T-helper 9 cell (primary cell): ENCODE measurements at regions not wholly inside any gene's neighbourhood (a gene's known extent, or its start where the extent isn't known, plus 50 kb on each side); places are given as distances from the start of the nearest gene placed in this dataset.

Experiments
- DNase-seq: peaks from one replicate; pipeline ENCODE4 v3.0.0-alpha.2; 2020

DNA sequence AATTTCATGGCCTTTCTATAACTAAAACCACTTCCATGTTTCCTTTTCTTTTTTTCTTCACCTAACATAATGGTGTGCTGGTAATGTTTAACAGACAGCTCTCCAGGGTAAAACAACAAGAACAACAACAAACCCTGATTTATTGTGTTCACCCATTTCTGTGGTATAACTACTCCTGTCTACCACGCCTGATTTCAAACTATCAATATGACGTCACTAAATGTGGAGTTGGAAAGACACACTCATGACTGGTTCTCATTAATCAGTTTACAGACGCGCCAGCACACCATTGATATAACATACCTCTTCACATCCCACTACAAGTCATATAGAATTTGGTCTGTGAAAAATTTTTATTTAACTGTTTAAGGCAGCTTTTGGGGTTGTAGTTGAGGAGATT is 142.9 kb downstream of the ARRDC3 start:
- no peak for DNase-seq

DNA sequence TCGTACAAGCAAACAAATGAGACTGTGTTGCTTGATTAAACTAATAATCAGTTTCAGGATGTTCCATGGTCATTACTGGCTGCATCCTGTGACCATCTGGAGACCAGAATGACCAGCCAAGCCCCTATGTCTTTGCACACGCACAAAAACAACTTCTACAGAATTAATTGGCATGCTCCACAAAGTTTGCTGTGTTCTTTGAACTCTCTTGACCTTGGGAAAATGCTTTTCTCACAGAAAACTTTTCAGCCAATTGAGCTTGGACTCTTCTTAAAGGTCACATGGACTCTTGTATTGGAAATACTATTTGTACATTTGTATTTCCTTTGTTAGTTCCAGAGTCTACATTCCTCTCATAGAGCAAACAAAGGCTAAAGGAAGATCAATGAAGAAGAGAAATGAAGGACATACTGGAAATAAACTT is 147.8 kb downstream of the ARRDC3 start:
- no peak for DNase-seq

DNA sequence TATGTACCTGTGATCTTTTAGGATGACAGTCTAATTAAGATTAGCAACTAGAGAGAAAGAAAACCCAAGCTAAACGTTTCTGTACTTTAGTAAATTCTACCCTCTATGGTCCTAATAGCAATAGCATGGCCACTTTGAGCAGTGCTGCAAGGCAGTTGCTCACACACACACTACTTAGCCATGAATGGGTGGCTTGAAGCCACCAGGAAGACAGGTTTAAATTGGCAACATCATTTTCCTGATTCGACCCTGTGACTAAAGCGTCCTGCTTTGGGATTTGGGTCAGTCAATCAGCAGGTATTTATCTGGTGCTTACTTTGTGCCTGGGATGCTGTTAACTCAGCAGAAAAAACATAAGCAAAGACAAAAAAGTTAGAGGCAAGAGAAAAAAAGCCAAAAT is 150.6 kb downstream of the ARRDC3 start:
- DNase-seq = no peak

DNA sequence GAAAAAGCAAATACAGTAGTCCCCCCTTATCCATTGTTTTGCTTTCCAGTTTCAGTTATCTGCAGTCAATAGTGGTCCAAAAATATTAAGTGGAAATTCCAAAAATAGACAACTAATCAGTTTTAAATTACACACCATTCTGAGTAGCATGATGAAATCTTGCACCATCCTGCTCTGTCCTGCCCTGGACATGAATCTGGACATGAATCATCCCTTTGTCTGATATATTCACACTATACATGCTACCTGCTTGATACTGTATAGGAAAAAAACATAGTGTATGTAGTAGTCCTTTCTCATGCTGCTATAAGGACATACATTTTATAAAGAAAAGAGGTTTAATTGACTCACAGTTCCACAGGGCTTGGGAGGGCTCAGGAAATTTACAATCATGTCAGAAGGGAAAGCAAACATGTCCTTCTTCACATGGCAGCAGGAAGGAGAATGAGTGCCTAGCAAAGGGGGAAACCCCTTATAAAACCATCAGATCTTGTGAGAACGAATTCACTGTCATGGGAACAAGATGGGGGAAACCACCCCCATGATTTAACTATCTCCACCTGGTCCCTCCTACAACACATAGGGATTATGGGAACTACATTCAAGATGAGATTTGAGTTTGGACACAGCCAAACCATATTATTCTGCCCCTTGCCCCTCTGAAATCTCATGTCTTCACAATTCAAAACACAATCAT is 153.9 kb downstream of the ARRDC3 start:
- no peak for DNase-seq

DNA sequence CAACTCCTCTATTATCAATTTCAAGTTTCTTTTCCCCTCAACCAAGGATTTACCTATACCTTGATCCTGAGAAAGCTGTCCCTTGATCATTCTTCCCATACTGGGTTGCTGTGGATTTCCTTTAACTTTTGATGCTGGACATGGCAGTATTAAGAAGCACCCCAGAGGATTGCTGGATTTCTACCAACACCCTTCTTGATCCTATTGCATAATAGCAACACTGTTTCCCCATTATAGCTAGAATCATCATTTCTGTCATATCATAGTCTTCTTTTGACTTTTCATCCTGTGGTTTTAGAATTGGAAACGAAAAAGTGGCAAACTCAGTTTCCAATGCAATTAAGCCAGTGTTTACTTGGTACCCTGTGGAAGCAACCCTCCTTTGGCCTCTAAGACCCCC is 154.9 kb downstream of the ARRDC3 start:
- no peak for DNase-seq

DNA sequence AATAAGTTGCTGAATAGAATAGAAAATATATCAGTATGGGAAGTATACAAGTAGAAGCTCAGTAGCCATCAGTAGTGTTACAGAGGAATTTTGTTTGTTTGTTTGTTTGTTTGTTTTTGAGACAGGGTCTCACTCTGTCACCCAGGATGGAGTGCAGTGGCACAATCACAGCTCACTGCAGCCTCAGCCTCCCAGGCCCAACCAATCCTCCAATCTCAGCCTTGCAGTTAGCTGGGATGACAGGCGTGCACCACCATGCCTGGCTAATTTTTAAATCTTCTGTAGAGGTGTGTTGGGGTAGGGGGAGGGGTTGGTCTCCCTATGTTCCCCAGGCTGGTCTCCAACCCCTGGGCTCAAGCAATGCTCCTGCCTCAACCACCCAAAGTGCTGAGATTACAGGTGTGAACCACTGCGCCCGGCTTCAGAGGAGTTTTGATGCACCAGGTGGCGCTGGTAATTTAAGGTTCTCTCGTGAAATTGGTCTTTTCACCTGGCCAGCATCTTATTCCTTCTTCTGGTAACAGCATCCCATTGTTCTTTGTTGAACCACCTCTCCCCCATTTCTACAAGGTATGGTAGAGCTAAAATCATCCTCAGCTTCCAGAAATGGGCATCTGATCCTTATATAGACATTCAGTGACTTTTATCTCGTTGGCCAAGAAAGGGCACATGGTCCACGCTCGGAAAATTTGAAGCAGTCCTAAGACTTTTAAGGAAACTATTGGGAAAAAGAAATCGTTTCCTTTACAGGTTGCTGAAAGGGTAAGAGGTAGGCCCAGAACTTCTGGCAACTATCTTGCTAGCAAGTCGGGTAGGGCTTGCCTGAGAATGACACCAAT is 157.1 kb downstream of the ARRDC3 start:
- peak; percentile 44 for DNase-seq

DNA sequence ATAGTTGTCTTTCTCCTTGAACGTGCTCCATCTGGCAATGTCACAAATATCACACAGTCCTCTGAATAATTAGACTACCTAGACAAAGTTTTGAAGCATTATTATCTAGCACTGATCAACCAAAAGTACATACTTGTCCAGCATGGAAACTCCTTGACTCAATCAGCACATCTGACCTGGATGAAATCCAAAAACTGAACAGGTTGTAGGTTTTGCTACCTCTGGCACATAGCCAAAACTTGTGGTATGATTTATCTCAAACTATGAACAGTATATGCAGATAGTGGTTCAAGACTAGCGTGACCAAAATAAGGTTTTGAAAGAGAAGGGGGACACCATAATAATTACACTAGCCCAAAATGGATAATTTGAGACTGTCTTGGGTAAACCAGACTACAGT is 158.1 kb downstream of the ARRDC3 start:
- DNase-seq = no peak

DNA sequence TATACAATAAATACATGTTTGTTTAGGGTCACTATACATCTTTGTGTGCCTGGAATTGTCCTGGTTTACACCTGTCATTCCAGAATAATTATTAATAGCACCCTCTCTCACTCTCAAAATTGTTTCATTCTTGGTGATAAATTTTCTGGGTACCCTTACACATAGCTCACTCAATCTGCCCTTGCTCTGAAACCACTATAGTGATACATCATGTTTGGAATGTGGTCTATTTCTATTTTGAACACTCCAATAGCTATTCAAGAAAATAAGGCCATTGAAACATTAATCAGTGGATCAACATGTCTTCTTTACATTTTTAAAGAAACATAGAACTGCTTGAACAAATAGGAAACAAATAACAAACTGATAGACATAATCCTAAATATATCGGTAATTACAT is 158.7 kb downstream of the ARRDC3 start:
- no peak for DNase-seq

DNA sequence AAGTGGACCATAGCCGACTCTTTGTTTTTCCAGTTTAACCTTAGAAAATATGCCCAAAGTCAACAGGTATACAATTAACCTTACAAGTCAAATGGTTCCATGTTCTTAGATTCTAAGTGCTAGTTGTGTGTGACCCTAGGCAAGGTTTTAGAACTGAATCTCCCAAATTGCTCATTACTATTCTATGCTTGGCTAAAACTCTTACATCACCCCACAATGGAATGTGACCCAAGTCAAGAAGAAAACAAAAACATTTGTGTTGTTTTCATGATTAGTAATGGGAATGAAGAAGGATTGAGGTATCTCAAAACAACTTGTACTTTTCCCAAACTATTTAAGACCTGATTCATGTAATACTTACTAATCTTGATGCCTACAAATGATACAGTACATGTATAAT is 159.2 kb downstream of the ARRDC3 start:
- no peak for DNase-seq

DNA sequence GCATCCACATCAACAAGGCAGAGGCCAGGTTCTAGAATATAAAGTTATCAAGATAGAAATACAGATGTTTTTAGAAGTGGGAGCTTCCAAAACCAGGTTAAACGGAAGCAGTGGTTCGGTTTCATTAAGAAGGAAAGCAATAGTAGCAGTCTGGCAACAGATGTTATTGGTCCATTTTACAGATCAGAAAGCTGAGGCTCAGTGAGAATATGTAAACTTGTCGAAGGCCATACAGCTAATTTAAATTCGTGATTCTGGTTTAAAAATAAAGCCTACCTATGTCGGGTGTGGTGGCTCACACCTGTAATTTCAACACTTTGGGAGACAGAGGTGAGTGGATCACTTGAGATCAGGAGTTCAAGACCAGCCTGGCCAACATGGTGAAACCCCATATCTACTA is 160.6 kb downstream of the ARRDC3 start:
- DNase-seq = no peak

DNA sequence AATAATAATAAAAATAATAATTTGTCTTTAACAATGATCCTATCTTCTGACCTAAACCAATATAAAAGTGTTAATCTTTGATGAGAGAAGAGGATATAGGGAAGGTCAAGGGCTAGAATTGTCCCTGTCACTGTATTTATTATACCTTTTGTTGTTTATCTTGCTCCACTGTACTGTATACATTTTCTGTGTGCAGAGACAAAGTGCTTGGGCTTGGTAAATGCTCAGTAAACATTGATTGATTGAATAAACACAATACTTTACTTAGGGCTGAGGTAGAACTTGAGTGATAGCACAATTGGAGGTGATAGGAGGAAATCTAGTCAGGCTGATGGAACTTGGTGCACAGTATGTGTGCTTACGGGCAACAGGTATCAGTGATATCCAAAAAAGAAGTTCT is 161.2 kb downstream of the ARRDC3 start:
- no peak for DNase-seq

DNA sequence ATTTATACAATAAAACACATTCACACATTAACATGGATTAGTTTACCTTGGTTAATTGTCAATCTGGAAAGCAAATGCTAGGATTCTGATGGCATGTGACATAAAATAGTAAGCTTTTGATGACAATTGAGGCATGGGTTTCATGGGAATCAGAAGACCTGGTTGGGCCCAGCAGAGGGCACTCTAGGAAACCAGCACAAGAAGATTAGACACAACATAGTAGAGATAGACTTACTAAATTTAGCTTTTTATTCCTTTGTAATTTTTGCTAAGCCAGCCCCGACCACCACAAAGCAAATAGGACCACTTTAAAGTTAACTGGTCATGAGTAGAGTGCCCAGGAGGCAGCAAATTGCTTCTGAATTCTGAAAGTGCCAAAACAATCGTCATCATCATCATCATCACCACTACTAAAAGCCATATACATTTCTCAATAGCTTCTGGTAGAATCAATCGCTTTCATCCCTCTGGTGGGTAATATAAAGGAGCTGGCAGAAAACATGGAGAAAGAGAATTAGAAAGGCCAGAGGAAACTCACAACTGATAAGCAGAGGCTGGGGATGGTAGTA is 163.2 kb downstream of the ARRDC3 start:
- DNase-seq = no peak

DNA sequence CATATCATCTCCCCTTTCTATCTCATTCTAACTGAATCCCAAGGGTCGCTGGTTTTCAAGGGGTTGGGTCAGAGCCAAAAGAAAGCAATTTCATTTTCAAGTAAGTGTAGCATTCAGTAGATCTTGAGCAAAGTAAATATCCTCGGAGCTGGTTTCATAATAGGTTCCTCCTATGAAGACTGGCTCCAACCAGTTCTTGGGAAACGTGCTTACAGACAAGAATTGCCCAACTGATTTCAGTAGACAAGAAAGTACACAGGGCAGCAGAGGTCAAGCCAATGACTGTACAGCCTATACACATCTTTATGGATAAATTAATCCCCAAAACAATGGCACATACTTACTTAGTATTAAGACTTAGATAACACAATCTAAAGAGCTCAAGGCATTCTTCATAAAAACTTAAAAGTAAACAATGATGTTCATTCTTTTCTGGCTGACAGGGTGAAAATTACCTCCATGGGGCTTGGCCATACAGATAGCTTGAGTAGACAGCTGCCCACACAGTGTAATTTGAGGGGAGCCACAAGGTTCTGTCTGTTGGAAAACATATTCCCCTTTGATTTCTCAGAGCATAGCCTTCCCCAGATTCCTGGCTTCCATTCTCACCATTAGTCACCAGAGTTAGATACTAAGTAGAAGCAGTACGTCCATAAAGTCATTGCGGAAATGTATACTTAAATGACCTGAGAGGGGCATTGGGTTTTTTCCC is 163.9 kb downstream of the ARRDC3 start:
- no peak for DNase-seq

DNA sequence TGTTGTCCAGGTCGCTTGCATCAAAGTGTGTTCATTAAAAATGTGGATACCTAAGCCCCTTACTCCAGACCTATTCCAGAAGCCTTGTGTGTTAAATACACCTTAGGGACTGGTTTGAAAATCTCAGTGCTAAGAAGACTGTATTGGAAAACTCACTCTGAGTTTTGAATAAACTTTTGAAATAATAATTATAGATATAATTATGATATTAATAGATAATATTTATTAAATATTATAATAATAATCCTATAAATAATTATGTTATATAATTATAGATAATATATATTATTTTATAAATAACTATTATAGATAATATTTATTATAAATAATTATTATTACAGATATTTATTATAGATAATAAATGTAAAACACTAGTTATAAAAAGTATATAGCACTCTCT is 165.3 kb downstream of the ARRDC3 start:
- no peak for DNase-seq

DNA sequence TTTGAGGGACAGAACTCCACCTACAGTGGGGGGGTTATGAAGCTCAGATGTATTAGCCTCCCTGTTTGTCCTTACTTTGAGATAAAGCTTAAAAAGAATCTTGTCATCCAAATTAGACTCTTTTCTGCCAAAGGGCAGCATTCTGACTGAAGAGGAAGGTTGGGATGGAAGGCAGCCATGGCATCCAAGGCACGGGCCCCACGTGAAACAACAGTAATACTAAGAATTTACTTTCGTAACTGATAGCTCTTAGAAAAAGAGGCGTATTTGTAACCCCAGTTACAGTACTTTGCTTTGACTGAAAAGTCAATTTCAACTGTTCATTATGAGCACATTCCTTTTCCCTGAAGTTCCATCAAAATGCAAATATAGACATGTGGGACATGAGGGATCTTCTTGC is 168.5 kb downstream of the ARRDC3 start:
- no peak for DNase-seq
